HG03378 (cell line): ENCODE measurements at regions not wholly inside any gene's neighbourhood (a gene's known extent, or its start where the extent isn't known, plus 50 kb on each side); places are given as distances from the start of the nearest gene placed in this dataset.
"Not testable (repeated sequence)": the region's sequence is repeated elsewhere in the genome, so short reads cannot be mapped to it uniquely, and the experiment has no call there.

ENCODE experiments used
- ATAC-seq: cut with Tn5 transposase; IDR thresholded peaks from one replicate; pipeline ENCODE4 v1.9.1; 2021; ENCODE audit warnings: mild to moderate bottlenecking, moderate library complexity; ENCODE audit not compliant: unreplicated experiment

GRCh38 chr6:147651-148050, 144.6 kb upstream of the DUSP22 start:
- ATAC-seq, result not testable (repeated sequence)

- peak; percentile 96 for ATAC-seq
These were observed 144.0 kb upstream of the DUSP22 start for GRCh38 chr6:148051-148984.

GRCh38 chr6:150147-150546, 142.1 kb upstream of the DUSP22 start:
- not testable (repeated sequence) for ATAC-seq

- ATAC-seq, result not testable (repeated sequence)
These were observed 139.9 kb upstream of the DUSP22 start for GRCh38 chr6:152436-152835.

- not testable (repeated sequence) for ATAC-seq
These were observed 139.3 kb upstream of the DUSP22 start for GRCh38 chr6:153026-153425.

GRCh38 chr6:153867-154266, 138.4 kb upstream of the DUSP22 start:
- ATAC-seq, result not testable (repeated sequence)

- ATAC-seq, result not testable (repeated sequence)
These were observed 137.8 kb upstream of the DUSP22 start for GRCh38 chr6:154321-155092.

- no peak for ATAC-seq
These were observed 136.3 kb upstream of the DUSP22 start for GRCh38 chr6:156010-156409.

GRCh38 chr6:156441-157140, 135.7 kb upstream of the DUSP22 start:
- ATAC-seq, result not testable (repeated sequence)

- ATAC-seq, result not testable (repeated sequence)
These were observed 135.1 kb upstream of the DUSP22 start for GRCh38 chr6:157176-157575.

- not testable (repeated sequence) for ATAC-seq
These were observed 130.6 kb upstream of the DUSP22 start for GRCh38 chr6:161657-162056.

GRCh38 chr6:164720-165119, 127.6 kb upstream of the DUSP22 start:
- no peak for ATAC-seq

GRCh38 chr6:165263-165662, 127.0 kb upstream of the DUSP22 start:
- no peak for ATAC-seq

GRCh38 chr6:165906-166305, 126.4 kb upstream of the DUSP22 start:
- no peak for ATAC-seq

GRCh38 chr6:168865-169455, 123.3 kb upstream of the DUSP22 start:
- no peak for ATAC-seq

GRCh38 chr6:174036-174435, 118.3 kb upstream of the DUSP22 start:
- ATAC-seq, result no peak

- ATAC-seq, result no peak
These were observed 116.6 kb upstream of the DUSP22 start for GRCh38 chr6:175680-176079.

- ATAC-seq, result no peak
These were observed 115.5 kb upstream of the DUSP22 start for GRCh38 chr6:176766-177165.

GRCh38 chr6:178119-178518, 114.2 kb upstream of the DUSP22 start:
- ATAC-seq, result no peak

- not testable (repeated sequence) for ATAC-seq
These were observed 113.4 kb upstream of the DUSP22 start for GRCh38 chr6:178929-179328.
